Activated CD4-positive, alpha-beta T cell treated with anti-CD3 and anti-CD28 coated beads, Interleukin-2, amount 10 ng/mL, durations not matched to agents 7 days and 5 days (primary cell): ENCODE measurements at regions not wholly inside any gene's neighbourhood (a gene's known extent, or its start where the extent isn't known, plus 50 kb on each side); places are given as distances from the start of the nearest gene placed in this dataset.

ENCODE experiments used
- CTCF ChIA-PET: fragments of 350-600 bp; sonication (Branson Sonifier 250); formaldehyde crosslinking; loops from one replicate; lab custom pipeline; 2021; ENCODE audit warnings: antibody characterized with exemption; lab: Charles Lee
- POLR2A ChIA-PET: fragments of 350-600 bp; sonication (Branson Sonifier 250); formaldehyde crosslinking; loops from one replicate; lab custom pipeline; 2021; ENCODE audit warnings: antibody characterized with exemption; lab: Charles Lee
- DNase-seq: peaks from one replicate; pipeline ENCODE4 v3.0.0-alpha.2; 2020
- H3K27ac Mint-ChIP-seq: one replicate; pipeline ENCODE4 v1.8.0; 2021; ENCODE audit warnings: mild to moderate bottlenecking, moderate library complexity, mixed read lengths
- H3K27me3 Mint-ChIP-seq: one replicate; pipeline ENCODE4 v1.8.0; 2021; ENCODE audit warnings: mixed read lengths
- H3K36me3 Mint-ChIP-seq: one replicate; pipeline ENCODE4 v1.8.0; 2021; ENCODE audit warnings: low read depth, mixed read lengths
- H3K4me1 Mint-ChIP-seq: one replicate; pipeline ENCODE4 v1.8.0; 2021; ENCODE audit warnings: mixed read lengths
- H3K4me3 Mint-ChIP-seq: one replicate; pipeline ENCODE4 v1.8.0; 2021; ENCODE audit warnings: mild to moderate bottlenecking, moderate library complexity, mixed read lengths
- H3K9me3 Mint-ChIP-seq: one replicate; pipeline ENCODE4 v1.8.0; 2021; ENCODE audit warnings: mixed read lengths

DNA sequence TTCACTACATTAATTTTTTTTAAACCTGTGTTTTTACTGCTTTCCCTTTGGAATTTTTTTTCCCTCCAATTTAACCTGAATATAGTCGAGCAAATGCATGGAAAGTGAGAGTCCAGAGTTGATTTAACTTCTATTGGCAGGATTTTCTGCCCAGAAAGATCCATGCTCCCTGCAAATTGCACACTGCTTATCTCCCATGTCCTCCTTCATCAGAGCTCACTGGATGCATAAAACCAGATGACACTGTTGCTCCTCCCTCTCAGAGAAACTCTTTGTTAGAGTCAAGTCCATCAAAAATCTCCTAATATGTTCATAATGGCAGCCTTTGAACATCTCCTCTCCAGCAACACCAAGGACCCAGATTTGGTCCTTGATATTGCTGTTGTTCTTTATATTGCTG, 297.0 kb upstream of the SLC24A2 start:
- no peak overlapping the region for H3K27ac Mint-ChIP-seq
- peaks cover 2% of the 10 kb centered on the region for H3K36me3 Mint-ChIP-seq
- no peaks in the 10 kb centered on the region for H3K4me1 Mint-ChIP-seq
- CTCF ChIA-PET: no interaction called here
- no peak overlapping the region for H3K4me3 Mint-ChIP-seq
- POLR2A ChIA-PET: interaction anchor here (0.6 kb wide), 1 partner anchor 120 kb away, joined by 3 read pairs; no protein-coding TSS in a partner anchor
- H3K9me3 Mint-ChIP-seq: peaks cover 2% of the 10 kb centered on the region
- H3K27me3 Mint-ChIP-seq: peaks cover 11% of the 10 kb centered on the region
- DNase-seq: no peak

DNA sequence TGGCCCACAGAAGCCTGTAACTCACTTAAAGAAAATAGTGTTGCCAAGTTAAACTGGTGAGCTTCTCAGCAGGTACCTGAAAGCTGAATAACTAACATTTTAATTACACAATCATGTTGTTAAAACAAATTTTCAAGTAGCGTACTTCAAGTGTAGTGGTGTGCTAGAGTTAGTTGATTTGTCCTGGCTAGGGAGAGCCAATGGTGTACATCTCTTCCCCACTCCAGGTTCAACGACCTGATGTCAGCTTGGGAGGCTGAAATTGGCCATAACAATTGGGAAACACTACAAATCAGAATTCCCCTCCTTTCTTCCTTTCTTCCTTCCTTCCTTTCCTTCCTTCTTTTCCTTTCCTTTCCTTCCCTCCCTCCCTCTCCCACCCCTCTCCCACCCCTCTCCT, 295.3 kb upstream of the SLC24A2 start:
- H3K27me3 Mint-ChIP-seq: peaks cover 15% of the 10 kb centered on the region
- H3K4me3 Mint-ChIP-seq: no peak overlapping the region
- ChIA-PET CTCF (no interaction called here), POLR2A (no interaction called here)
- peaks cover 2% of the 10 kb centered on the region for H3K36me3 Mint-ChIP-seq
- no peak for DNase-seq
- no peaks in the 10 kb centered on the region for H3K9me3 Mint-ChIP-seq
- H3K4me1 Mint-ChIP-seq: no peaks in the 10 kb centered on the region
- H3K27ac Mint-ChIP-seq: no peak overlapping the region

DNA sequence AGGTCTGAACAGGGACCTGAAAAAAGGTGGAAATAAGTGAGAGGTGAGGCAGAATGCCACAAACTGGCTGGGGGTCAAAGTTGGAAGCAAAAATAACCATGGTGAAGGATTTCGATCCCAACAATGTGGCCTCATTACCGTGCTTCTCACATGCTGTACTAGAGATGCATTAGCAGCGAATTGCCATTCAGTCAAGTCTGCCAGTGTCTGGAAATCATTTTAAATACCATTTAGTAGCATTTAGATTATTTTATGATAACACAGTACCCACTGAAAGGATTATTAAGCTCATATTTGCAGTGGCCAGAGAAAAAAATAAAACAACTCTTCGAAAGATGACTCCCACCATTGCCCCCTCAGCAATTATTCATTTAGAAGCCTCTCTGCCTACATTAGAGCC, 294.6 kb upstream of the SLC24A2 start:
- POLR2A ChIA-PET: no interaction called here

DNA sequence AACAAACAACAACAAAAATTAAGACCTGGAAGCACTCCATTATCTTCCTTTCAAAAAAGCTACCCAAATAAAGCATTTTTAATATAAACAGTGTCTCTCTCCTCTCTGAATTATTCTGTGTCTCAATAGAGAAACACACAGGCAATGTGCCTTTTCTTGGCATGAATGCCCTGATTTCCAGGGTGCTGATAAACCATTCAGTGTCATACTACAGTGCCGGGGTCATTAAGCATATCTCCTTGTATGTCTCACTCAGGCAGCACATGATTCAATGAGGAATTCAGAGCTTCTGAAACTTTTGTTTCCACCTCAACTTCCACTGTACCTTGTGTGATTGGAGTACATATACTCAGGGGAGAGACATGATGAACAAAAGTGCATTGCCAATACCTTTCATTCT, 294.0 kb upstream of the SLC24A2 start:
- CTCF ChIA-PET: no interaction called here
- no peaks in the 10 kb centered on the region for H3K9me3 Mint-ChIP-seq
- no peak overlapping the region for H3K4me3 Mint-ChIP-seq
- no peak for DNase-seq
- no peak overlapping the region for H3K27ac Mint-ChIP-seq
- POLR2A ChIA-PET: no interaction called here
- H3K36me3 Mint-ChIP-seq: peaks cover 2% of the 10 kb centered on the region
- peaks cover 20% of the 10 kb centered on the region for H3K27me3 Mint-ChIP-seq
- H3K4me1 Mint-ChIP-seq: no peaks in the 10 kb centered on the region

More for the DNA sequence above, 294.6 kb upstream of the SLC24A2 start:
- Mint-ChIP-seq H3K27me3 (peaks cover 19% of the 10 kb centered on the region), H3K36me3 (peaks cover 2% of the 10 kb centered on the region), H3K4me1 (no peaks in the 10 kb centered on the region), H3K27ac (no peak overlapping the region), H3K4me3 (no peak overlapping the region), H3K9me3 (no peaks in the 10 kb centered on the region)
- DNase-seq: no peak
- CTCF ChIA-PET: no interaction called here

DNA sequence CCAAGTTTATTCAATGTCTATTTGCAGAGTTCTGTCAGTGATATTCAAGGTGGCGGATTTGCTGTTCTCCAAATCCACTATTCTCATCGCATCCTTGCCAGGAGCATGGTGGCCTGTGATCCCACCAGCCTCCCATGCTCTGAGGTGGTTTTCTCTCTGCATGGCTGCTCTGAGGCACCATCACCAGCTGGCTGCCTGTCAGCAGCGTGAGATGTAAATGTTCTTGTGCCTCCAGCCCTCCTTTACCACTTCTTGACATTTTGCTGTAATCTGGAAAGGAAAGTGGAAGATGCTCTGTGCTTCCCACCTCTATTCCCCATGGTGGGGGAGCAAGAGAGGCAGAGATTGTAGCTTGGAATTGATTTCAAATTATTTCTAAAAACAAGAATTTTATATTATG, 293.6 kb upstream of the SLC24A2 start:
- no peaks in the 10 kb centered on the region for H3K4me1 Mint-ChIP-seq
- ChIA-PET POLR2A (no interaction called here), CTCF (no interaction called here)
- H3K36me3 Mint-ChIP-seq: no peaks in the 10 kb centered on the region
- peaks cover 23% of the 10 kb centered on the region for H3K27me3 Mint-ChIP-seq
- H3K27ac Mint-ChIP-seq: no peak overlapping the region
- no peaks in the 10 kb centered on the region for H3K9me3 Mint-ChIP-seq
- no peak for DNase-seq
- H3K4me3 Mint-ChIP-seq: no peak overlapping the region

DNA sequence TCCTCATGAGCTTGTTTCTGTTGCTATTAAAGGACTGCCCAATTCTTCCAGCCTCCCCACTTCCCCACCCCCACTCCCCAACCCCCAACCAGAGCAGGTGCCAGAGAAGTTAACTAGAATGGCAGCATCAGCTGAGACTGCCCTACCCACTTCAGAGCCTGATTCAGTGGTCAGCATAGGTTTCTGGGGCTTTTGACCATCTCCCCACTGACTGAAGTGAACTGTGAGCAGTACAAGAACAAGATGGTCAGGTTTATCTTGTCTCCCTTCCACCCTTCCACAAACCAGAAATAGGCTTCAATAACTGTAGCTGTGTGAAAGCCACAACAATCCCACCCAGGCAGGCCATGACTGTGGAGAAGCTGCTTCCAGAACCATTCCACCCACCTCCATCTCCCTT, 289.4 kb upstream of the SLC24A2 start:
- Mint-ChIP-seq H3K36me3 (no peaks in the 10 kb centered on the region), H3K4me3 (no peak overlapping the region), H3K27ac (no peak overlapping the region), H3K27me3 (peaks cover 12% of the 10 kb centered on the region), H3K4me1 (no peaks in the 10 kb centered on the region), H3K9me3 (peaks cover 6% of the 10 kb centered on the region)
- ChIA-PET CTCF (no interaction called here), POLR2A (no interaction called here)
- no peak for DNase-seq

DNA sequence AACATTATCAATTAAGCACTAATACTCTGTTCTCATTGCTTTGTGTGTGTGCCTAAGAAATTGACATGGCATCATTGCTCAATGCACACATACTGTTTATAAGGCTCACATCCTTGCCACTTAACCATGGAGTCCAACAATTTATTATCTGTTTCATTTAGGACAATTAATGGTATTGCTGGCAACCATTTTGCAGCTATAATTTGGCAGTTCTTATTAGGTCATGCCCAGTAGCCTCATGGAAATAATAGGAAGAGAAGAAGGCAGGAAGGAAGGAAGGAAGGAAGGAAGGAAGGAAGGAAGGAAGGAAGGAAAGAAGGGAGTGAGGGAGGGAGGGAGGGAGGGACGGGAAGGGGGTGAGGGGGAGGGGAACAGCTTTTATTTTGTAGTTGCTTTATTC, 285.5 kb upstream of the SLC24A2 start:
- H3K36me3 Mint-ChIP-seq: peaks cover 1% of the 10 kb centered on the region
- no peak overlapping the region for H3K27ac Mint-ChIP-seq
- H3K4me1 Mint-ChIP-seq: no peaks in the 10 kb centered on the region
- H3K4me3 Mint-ChIP-seq: no peak overlapping the region
- H3K27me3 Mint-ChIP-seq: peaks cover 9% of the 10 kb centered on the region
- ChIA-PET POLR2A (interaction anchor here (0.6 kb wide), 1 partner anchor 1185 kb away, joined by 3 read pairs; no protein-coding TSS in a partner anchor), CTCF (no interaction called here)
- peaks cover 12% of the 10 kb centered on the region for H3K9me3 Mint-ChIP-seq
- no peak for DNase-seq

DNA sequence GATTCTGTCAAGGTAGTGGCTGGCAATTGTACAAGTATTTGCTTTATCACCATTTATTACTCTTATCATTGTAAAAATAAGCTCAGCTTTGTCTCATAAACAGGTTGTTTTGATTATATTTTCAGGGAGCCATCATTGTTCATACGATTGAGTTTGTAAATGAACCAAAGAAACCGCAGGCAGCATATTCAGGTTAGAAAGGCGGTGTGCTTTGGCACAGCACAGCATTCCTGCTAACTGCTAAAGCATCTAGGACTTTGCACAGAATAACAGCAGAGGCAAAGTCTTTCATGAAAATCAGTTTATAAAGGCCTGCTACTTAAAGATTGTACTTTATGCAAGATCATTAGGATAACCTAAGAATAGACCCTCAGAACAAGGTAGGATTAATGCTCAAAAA, 281.5 kb upstream of the SLC24A2 start:
- Mint-ChIP-seq H3K4me3 (no peak overlapping the region), H3K27me3 (peaks cover 8% of the 10 kb centered on the region), H3K9me3 (peaks cover 18% of the 10 kb centered on the region), H3K4me1 (peaks cover 10% of the 10 kb centered on the region), H3K27ac (no peak overlapping the region), H3K36me3 (peaks cover 3% of the 10 kb centered on the region)
- ChIA-PET CTCF (no interaction called here), POLR2A (no interaction called here)
- no peak for DNase-seq

DNA sequence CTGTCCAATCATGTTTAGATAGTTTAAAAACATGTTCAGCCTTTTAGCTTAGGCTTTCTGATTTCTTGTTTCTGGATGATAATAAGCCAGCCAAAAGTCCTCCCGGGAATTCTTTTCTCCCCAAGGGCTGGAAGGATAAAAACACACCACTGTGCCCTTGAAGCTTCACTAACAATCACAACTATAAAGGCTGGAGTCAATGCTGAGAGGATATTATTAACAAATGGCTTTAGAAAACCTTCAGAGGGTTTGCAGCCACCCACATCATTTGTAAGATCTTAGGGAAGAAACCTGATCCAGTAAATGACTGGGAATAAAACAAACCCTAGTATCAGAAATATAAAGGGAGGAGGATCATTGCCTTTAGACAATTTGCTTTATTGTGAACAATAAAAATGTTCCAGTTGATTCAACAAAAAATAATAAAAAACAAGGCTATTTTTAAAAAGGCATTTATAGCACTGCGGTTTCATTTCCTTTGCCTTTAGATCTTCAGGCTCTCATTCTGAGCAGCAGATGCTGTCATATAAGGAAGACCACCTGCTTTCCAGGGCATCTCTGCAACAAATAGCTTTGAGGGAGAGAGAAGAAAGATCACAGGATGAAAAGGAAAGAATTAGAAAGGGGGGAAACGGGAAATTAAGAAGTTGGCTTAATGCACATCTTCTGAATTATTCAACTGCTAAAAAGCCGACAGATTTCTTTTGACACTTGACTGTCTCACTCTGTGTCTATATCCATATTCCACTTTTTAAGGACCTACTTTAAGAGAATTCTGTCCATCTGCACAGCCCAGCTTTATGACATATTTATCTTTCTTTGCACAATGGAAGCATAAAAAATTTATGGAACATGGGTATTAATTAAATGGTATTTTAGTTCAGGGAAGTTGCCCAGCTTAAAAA, 277.2 kb upstream of the SLC24A2 start:
- Mint-ChIP-seq H3K27me3 (peaks cover 8% of the 10 kb centered on the region), H3K27ac (no peak overlapping the region), H3K4me3 (no peak overlapping the region), H3K4me1 (peaks cover 10% of the 10 kb centered on the region), H3K9me3 (peaks cover 6% of the 10 kb centered on the region), H3K36me3 (peaks cover 1% of the 10 kb centered on the region)
- no peak for DNase-seq
- POLR2A ChIA-PET: no interaction called here
- CTCF ChIA-PET: interaction anchor here (1.1 kb wide), 1 partner anchor 10 kb away, joined by 3 read pairs; no protein-coding TSS in a partner anchor

DNA sequence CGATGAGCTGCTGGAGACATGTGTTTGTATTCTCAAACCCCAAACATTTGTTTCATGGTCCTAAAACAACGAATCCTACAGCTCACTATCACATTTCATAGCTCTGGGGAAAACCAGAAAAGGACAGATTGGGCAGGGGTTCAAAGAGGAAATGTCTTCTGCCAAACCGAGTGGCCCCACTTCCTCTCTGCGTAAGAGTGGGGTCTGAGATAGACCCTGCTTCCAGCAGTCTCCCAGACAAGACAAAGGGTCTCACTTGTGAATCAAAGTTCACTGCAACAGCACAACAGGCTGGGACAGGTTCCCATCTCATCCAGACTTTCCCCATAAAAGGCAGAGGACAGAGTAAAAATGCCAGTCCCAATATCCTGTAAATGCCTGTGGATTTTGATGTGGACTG, 276.2 kb upstream of the SLC24A2 start:
- no peak for DNase-seq
- Mint-ChIP-seq H3K4me1 (peaks cover 10% of the 10 kb centered on the region), H3K27me3 (peaks cover 13% of the 10 kb centered on the region), H3K9me3 (peaks cover 6% of the 10 kb centered on the region), H3K4me3 (no peak overlapping the region), H3K27ac (no peak overlapping the region), H3K36me3 (peaks cover 1% of the 10 kb centered on the region)
- ChIA-PET CTCF (no interaction called here), POLR2A (no interaction called here)

DNA sequence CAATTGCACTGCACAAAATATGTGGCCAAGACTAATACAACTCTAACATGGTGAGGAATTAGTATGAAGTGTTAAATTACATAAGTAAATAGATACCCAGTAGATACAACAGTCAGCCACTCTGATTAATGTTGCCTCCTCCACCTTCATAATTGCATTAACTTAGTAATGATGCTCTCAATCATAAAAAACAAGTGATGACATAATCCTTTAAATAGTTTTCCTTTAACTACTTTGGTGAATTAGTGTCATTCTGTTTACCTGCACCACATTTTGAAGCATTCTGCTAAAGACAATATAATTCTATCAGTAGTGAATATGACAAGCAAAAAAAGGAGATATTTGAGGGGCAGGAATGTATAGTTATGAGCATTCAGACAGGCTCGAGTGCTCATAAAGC, 265.9 kb upstream of the SLC24A2 start:
- peaks cover 8% of the 10 kb centered on the region for H3K27me3 Mint-ChIP-seq
- H3K27ac Mint-ChIP-seq: no peak overlapping the region
- no peaks in the 10 kb centered on the region for H3K4me1 Mint-ChIP-seq
- peaks cover 3% of the 10 kb centered on the region for H3K9me3 Mint-ChIP-seq
- CTCF ChIA-PET: interaction anchor here (1.1 to 1.6 kb wide), 2 partner anchors 12 to 31 kb away, joined by 4 to 5 read pairs; no protein-coding TSS in a partner anchor
- no peak for DNase-seq
- H3K4me3 Mint-ChIP-seq: no peak overlapping the region
- POLR2A ChIA-PET: no interaction called here
- H3K36me3 Mint-ChIP-seq: peaks cover 5% of the 10 kb centered on the region

DNA sequence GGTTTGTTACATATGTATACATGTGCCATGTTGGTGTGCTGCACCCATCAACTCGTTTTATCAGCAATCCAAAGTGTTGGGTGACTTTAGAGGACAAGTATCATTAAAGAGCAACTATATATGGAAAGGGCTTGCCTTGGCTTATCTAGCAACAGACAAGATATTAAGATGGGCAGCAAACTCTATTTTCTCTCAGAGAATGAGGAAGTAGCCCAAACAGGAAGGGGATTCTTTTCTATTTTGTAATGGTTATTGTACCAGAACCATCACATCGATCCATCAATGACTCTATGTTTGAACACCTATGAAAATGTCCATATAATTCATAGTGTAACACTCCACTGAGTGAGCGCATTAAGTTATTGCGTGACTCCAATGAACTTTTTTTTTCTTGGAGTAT, 260.1 kb upstream of the SLC24A2 start:
- Mint-ChIP-seq H3K4me1 (peaks cover 16% of the 10 kb centered on the region), H3K27ac (no peak overlapping the region), H3K27me3 (no peaks in the 10 kb centered on the region), H3K9me3 (no peaks in the 10 kb centered on the region), H3K36me3 (peaks cover 6% of the 10 kb centered on the region), H3K4me3 (no peak overlapping the region)
- DNase-seq: no peak
- ChIA-PET CTCF (no interaction called here), POLR2A (no interaction called here)

DNA sequence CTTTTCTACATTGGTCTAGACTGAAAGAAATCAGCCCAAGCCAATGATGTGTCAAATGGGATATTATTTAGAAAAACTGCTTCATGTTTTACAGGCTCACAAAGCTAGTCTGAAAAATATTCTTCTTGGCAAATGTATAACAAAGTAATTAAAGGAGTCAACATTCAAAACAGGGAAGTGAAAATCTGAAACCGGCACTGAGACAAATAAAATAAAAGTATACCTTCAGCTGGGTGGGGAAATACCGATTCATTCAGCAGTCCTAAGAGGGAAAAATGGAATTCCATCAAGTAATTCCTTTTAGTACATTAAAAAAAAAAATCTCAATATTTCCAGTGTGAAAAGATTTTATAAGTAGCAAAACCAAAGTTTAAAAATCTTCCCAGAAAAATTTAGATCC, 259.6 kb upstream of the SLC24A2 start:
- ChIA-PET CTCF (no interaction called here), POLR2A (no interaction called here)
- no peaks in the 10 kb centered on the region for H3K9me3 Mint-ChIP-seq
- no peak for DNase-seq
- no peak overlapping the region for H3K4me3 Mint-ChIP-seq
- peaks cover 6% of the 10 kb centered on the region for H3K36me3 Mint-ChIP-seq
- no peaks in the 10 kb centered on the region for H3K27me3 Mint-ChIP-seq
- H3K27ac Mint-ChIP-seq: no peak overlapping the region
- peaks cover 22% of the 10 kb centered on the region for H3K4me1 Mint-ChIP-seq
